HG02642 (cell line): ENCODE measurements at regions not wholly inside any gene's neighbourhood (a gene's known extent, or its start where the extent isn't known, plus 50 kb on each side); places are given as distances from the start of the nearest gene placed in this dataset.
"Not testable (repeated sequence)": the region's sequence is repeated elsewhere in the genome, so short reads cannot be mapped to it uniquely, and the experiment has no call there.

ENCODE experiments used
- ATAC-seq: cut with Tn5 transposase; IDR thresholded peaks from one replicate; pipeline ENCODE4 v1.9.1; 2021; ENCODE audit warnings: mild to moderate bottlenecking; ENCODE audit not compliant: unreplicated experiment, poor library complexity

- no peak for ATAC-seq
Measured at GRCh38 chr7:82625377-82625776, 181.8 kb upstream of the CACNA2D1 start.

DNA sequence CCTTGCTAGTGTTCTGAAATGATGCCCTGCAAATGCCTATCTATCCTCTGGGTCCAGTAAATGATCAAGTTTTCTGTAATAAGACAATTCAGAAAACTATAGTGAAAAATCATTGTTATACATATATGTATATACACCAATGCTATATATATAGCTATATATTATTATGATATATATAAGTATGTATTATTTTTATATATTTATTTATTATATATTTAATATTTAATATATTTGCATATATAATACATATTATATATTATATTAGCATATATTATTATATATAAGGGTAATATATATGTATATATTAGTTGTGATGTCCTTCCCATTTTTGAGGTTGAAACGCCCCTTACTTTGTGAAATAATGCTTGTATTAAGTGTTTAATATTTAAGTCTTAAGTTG is 181.4 kb upstream of the CACNA2D1 start:
- ATAC-seq: no peak

DNA sequence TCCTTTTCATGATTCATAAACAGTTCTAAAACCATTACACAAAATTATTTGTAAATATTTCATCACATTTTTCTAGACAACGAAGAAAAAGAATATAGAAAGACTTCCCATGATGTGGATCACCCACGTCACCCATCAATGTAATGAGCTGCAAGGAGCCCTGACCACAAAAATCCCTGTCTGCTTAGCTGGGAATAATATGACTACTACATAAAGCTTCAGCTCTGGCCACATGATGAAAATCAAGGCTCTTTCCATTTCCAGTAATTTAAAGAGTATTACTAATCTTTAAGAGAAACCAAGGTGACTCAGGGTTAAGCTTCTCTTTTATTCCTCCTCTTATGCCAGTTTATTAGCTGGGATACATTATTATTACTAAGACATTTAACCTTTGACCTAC is 180.8 kb upstream of the CACNA2D1 start:
- ATAC-seq: no peak

- no peak for ATAC-seq
Measured at GRCh38 chr7:82623812-82624211, 180.2 kb upstream of the CACNA2D1 start.

DNA sequence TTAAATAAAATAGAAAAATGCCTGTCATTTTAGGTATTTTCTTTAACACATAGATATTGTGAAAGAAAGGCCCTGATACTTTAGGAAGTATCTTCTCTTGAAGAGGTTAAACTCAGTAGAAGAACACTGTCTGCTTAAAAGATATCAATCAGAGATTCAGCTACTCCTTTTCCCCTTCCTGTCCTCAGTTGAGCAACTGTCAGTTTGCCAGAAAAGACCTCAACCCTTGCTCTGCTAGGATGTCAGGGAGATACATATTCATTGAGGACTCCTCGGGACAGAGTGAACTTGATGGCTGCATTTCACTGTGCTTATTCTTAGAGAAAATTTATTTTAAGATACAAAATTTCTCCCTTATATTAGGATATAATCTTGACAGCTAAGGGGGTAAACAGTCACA is 173.6 kb upstream of the CACNA2D1 start:
- no peak for ATAC-seq

DNA sequence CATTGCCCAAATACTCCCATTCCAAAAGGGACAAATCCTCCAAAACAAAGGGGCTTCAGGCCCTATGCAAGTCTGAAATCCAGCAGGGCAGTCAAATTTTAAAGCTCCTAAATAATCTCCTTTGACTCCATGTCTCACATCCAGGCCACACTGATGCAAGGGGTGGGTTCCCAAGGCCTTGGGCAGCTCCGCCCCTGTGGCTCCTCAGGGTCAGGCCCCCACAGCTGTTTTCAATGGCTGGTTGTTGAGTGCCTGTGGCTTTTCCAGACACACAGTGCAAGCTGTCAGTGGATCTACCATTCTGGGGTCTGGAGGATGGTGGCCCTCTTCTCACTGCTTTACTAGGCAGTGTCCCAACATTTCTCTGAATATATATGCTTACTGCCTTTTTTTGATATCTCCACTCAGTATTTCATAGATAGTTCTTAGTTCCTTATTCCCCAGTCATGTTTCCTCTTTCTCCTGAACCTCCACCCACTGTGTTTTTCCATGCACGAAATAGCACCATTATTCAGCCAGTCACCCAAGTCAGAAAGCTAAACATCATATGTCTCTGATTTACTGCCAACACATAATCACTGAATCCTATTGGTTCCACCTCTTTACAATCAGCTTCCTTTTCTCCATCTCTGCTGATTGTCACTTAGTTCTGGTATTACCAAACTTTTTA is 172.6 kb upstream of the CACNA2D1 start:
- ATAC-seq: peak; percentile 7

- ATAC-seq: peak; percentile 78
Measured at GRCh38 chr7:82615527-82615926, 171.9 kb upstream of the CACNA2D1 start.

GRCh38 chr7:82609746-82610145 is 166.2 kb upstream of the CACNA2D1 start:
- ATAC-seq: no peak

DNA sequence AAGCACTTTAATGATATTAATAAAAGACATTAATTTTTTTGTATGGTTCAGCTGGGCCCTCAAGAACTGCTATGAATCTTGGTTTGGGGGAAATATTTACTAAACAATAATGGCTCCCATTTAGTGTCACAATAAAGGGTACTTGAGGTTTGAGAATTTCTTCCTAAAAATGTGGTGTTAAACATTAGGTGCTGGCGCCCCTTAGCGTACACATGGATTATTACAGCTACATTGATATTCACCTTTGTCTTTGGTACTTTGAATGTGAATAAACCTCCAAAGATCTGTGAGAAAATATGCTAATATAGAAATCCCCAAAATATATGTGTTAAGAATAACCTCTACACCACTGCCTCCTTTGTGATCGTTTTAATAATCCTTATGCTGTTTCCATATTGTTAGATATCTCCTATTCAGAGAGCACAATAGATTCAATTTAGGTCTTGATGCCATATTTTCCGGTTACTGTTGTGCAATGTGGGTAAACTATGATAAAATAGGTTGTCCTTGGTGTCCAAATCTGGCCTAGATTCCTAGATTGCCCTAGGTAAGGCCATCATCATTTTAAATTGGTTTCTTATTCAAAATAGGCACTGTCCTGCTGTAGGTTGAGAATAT is 161.8 kb upstream of the CACNA2D1 start:
- ATAC-seq: no peak

DNA sequence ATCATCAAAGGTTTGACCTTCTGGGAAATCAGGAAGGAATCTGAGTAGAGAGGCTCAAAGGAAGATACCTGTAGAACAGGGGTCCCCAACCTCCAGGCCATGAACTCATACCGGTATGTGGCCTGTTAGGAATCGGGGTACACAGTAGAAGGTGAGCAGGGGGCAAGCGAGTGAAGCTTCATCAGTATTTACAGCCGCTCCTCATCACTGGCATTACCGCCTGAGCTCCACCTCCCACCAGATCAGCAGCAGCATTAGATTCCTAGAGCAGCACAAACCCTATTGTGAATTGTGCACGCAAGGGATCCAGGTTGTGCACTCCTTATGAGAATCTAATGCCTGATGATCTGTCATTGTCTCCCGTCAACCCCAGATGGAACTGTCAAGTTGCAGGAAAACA is 158.5 kb upstream of the CACNA2D1 start:
- no peak for ATAC-seq

- ATAC-seq: no peak
Measured at GRCh38 chr7:82600531-82600930, 157.0 kb upstream of the CACNA2D1 start.

DNA sequence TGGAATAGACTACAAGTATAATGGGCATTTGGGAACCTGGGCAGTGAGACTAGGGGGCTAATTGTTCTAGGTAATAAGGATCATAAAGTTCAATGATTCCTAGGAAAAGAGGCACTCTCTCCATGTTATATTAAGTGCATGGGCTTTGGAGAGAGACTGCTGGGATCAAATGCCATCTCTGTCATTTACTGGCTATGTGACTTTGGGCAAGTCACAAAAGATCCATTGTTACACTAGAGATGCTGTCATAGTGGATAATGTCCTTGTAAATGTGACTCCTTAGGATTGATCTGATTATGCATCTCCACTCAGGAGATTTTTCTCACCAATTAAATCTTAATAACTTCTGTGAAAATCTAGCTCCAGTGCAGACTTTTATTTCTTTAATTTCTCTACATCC is 156.3 kb upstream of the CACNA2D1 start:
- no peak for ATAC-seq

DNA sequence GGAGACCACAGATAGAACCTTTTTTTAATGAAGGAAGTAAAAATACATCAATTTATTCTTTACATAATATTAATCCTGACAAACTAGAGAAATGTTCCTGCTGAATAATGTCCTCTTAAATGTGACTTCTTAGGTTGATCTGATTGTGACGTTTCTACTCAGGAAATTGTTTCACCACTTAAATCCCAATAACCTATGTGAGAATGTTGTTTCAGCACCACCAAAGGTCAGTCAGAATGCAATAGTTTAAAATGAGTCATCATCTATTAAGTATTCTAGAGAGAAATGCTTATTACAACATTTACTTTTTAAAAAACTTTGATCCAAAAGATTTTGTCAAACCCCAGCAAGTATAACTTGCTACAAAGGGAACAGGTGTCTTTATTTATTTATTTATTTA is 155.4 kb upstream of the CACNA2D1 start:
- no peak for ATAC-seq

DNA sequence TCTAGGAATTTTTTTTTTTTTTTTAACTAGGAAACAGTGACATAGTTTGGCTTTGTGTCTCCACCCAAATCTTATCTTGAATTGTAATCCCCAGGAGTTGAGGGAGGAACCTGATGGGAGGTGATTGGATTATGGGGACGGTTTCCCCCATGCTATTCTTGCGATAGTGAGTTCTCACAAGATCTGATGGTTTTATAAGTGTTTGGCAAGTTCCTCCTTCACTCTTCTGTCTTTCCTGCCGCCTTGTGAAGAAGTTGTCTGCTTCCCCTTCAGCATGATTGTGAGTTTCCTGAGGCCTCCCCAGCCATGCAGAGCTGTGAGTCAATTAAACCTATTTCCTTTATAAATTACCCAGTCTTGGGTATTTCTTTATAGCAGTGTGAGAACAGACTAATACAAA is 152.2 kb upstream of the CACNA2D1 start:
- ATAC-seq: not testable (repeated sequence)

DNA sequence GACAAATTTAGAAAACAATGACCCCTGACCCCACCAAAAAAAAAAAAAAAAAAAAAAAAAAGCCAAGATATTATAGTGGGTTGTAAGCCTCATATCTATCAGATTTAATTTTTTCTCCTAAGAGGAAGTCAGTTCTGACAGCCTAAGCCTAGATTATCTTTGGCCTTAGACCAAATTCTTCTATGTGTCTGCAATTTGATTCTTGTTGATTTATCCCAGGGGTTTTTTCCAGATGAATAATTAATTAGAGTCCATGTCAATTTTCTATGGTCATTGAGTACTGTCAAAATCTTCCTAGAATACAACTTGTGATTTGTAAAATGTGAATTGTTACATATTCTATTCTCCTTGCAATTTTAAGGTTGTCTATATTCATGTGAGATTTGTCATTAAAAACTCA is 151.6 kb upstream of the CACNA2D1 start:
- no peak for ATAC-seq

DNA sequence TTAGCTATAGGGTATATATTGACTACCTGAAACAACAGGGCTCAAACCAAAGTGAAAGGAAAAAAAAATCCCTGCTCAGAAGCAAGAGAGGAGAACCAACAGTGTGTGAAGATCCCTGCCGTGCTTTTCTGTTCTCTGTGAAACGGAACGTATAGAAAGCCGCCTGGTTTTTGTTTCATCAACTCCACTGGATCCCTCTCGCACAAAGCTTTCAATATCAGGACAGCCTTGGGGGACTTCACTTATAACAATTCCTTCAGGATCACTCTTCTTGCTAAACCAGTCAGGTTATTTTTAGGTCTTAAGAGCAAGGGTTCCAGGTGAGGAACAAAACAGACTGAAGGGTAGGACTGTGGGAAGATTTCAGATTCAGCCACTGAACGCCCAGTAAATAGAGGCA is 151.1 kb upstream of the CACNA2D1 start:
- ATAC-seq: no peak

GRCh38 chr7:82593780-82594179 is 150.2 kb upstream of the CACNA2D1 start:
- no peak for ATAC-seq

- ATAC-seq: no peak
Measured at GRCh38 chr7:82592416-82592815, 148.8 kb upstream of the CACNA2D1 start.

GRCh38 chr7:82579047-82579446 is 135.5 kb upstream of the CACNA2D1 start:
- no peak for ATAC-seq

DNA sequence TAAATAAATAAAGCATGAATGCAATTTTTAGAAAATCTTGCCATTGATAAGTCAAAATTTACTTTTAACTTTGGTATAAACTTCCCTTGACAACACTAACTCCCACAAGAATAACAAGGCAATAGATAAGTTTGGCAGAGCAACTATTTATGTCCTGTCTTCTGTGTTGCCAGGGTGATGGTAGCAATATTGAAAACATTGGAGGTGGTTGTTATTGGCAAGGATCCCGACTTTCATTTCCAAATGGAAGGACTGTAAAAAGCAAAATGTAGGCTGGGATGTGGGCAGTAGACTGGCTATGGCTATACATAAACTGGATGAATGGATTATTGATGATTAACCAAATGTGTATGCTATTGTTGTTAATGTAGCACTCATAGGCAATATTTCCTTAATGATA is 134.9 kb upstream of the CACNA2D1 start:
- no peak for ATAC-seq

DNA sequence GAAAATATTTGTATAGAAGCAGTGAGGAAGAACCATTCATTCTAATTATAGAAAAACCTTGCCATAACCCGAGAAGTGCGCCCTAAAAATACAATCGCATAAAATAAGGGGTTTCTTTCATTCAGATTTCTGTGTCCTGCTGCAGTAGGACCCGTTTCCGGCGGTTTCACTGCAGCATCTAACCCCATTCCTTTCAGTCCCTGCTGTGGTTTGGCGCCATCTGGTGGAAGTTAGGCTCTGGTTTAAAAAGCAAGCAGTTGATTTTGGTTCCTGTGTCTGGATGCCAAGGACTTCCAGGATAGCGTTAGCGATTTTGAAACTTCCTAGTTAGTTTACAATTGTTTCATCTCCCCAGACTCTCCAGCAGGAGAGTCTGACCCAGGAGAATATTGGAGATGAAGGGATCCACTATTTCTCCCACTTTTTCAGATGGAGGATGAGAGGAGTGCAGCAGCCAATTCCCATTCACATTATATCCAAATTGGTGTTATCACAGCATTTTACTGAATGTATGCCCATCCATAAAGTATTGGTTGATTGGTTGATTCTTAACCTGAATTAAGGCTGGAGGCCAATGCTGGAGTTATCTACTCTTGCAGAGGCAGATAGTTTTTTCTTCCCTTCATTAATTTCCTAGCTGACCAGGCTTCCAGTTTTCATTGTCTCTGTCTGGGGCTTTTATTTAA is 128.8 kb upstream of the CACNA2D1 start:
- peak; percentile 98 for ATAC-seq

DNA sequence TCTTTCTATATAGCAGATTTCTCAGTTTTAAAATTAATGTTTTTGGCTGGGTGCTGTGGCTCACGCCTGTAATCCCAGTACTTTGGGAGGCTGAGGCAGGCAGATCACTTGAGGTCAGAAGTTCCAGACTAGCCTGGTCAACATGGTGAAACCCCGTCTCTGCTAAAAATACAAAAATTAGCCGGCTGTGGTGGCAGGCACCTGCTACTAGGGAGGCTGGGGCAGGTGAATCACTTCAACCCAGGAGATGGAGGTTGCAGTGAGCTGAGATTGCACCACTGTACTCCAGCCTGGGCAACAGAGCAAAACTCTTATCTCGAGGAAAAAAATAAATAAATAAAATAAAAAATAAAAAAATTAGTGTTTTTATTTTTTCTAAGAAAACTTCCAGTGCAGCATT is 127.5 kb upstream of the CACNA2D1 start:
- ATAC-seq: not testable (repeated sequence)
